ENCODE measurements at regions not wholly inside any gene's neighbourhood (a gene's known extent, or its start where the extent isn't known, plus 50 kb on each side); places are given as distances from the start of the nearest gene placed in this dataset.

DNA sequence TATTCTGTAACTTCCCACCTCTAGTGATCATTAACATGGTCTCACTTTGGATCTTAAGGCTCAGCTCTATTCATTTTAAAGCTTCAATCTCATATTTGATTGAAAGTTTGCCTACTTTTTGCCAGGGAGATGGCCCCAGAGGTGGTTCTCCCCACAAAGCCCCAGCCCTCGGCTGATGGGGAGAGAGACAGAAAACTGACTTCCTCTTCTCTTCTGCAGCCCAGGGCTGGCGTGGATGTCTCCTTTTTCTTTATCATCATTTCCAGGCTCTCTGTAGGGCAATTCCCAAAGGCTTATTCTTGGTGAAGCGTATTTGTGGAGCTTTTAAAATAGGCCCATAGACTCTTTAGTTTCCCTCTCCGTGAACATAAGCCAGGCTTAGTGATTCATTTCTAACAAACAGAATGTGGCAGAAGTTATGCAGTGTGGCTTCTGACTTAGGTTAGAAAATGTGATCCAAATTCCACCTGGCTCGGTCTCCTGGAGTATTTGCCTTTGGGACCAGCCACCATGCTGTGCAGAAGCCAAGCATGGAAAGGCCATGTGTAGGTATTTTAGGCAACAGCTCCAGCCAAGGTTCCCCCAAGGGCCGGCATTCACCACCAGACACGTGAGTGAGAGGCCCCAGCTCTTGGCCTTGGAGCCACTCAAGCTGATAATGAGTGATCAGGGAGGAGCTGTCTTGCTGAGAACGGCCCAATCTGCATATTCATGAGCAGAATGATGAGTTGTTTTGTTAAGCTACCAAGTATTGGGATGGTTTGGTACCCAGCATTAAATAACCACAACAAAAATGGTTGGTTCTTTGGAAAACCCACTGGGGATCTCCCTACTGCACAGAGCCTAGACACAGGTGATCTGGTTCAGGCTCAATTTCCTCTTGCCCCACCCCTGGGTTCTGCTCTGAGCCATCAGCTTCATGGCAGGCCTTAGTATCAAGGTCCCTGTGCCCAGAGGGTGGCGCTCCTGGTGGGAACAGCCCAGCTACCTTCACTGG, 353.2 kb upstream of the PROK2 start:
- Histone ChIP-seq H3K27ac (ENCODE audit: low read depth in 1 of 2, low read length in 2 of 2) (no peak overlapping the region), H3K4me3 (replicated peaks in 1 of 3; ENCODE audit: low read depth in 2 of 3, low read length in 3 of 3) (no peak overlapping the region), H4K20me1 (ENCODE audit: insufficient read depth, low read length) (no peaks in the 10 kb centered on the region), H3K9me3 (replicated peaks in 1 of 2; ENCODE audit: control insufficient read depth in 1 of 2, insufficient read depth in 1 of 2, low read length in 2 of 2) (peaks cover 10 to 23% of the 10 kb centered on the region in 2 donors), H3K4me2 (replicated peaks; ENCODE audit: extremely low read depth, low read length, poor library complexity, severe bottlenecking) (no peak overlapping the region), H3K36me3 (replicated peaks in 1 of 2; ENCODE audit: control insufficient read depth in 1 of 2, insufficient read depth in 2 of 2, low read length in 2 of 2) (no peaks in the 10 kb centered on the region), H2AFZ (ENCODE audit: insufficient read depth, low read depth, low read length, poor library complexity, severe bottlenecking) (no peak overlapping the region), H3K9ac (ENCODE audit: insufficient read depth, low read length, poor library complexity, severe bottlenecking) (no peak overlapping the region), H3K27me3 (ENCODE audit: control insufficient read depth in 2 of 2, insufficient read depth in 2 of 2, low read length in 2 of 2) (no peaks in the 10 kb centered on the region), H3K4me1 (ENCODE audit: control insufficient read depth in 1 of 2, insufficient read depth in 2 of 2, low read length in 2 of 2) (peaks cover 0 to 23% of the 10 kb centered on the region in 2 donors), H3K79me2 (ENCODE audit: insufficient read depth, low read length) (no peaks in the 10 kb centered on the region)
- H3K4me3 Mint-ChIP-seq: no peak overlapping the region
- intact Hi-C loops (cut with micrococcal nuclease): no loop called here
- WGBS (ENCODE audit: insufficient coverage): 95% methylated on average over 4 of the region's 9 CpGs
- peaks cover 0 to 2% of the 10 kb centered on the region in 2 donors for H3K36me3 Mint-ChIP-seq
- TF ChIP-seq, protein P1, sequence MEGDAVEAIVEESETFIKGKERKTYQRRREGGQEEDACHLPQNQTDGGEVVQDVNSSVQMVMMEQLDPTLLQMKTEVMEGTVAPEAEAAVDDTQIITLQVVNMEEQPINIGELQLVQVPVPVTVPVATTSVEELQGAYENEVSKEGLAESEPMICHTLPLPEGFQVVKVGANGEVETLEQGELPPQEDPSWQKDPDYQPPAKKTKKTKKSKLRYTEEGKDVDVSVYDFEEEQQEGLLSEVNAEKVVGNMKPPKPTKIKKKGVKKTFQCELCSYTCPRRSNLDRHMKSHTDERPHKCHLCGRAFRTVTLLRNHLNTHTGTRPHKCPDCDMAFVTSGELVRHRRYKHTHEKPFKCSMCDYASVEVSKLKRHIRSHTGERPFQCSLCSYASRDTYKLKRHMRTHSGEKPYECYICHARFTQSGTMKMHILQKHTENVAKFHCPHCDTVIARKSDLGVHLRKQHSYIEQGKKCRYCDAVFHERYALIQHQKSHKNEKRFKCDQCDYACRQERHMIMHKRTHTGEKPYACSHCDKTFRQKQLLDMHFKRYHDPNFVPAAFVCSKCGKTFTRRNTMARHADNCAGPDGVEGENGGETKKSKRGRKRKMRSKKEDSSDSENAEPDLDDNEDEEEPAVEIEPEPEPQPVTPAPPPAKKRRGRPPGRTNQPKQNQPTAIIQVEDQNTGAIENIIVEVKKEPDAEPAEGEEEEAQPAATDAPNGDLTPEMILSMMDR (IDR thresholded peaks at IDR 0.05): no peak
- peaks cover 17% of the 10 kb centered on the region for H3K4me1 Mint-ChIP-seq
- peaks cover 11 to 30% (median 17%) of the 10 kb centered on the region in 7 donors for H3K9me3 Mint-ChIP-seq
- no peak overlapping the region for H3K27ac Mint-ChIP-seq
- peaks cover 0 to 13% (median 3%) of the 10 kb centered on the region in 3 donors for H3K27me3 Mint-ChIP-seq (ENCODE audit: low read depth in 3 of 3)
- no peak for DNase-seq

DNA sequence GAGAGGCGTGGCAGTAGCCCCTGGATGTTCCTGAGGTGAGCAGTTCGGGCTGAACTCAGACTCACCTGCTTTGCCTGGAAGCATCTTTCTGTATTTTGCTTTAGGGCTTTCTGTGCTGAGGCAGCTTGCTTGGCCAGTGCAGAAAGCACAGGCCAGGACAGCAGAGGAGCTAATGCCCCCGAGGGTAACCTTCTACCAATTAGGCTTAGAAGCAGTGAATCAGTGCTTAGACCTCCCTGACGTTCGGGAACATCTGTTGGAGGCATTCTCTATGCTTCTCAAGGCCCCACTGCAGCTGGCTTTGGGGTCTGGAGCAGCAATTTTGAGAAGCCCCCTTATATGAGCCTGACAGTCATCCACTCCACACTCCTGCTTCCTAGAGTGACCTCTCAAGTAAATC, 350.7 kb upstream of the PROK2 start:
- peaks cover 5 to 22% (median 6%) of the 10 kb centered on the region in 7 donors for H3K9me3 Mint-ChIP-seq
- no peak overlapping the region for H3K4me3 Mint-ChIP-seq
- no peak for DNase-seq
- H3K36me3 Mint-ChIP-seq: peaks cover 0 to 2% of the 10 kb centered on the region in 2 donors
- Histone ChIP-seq H2AFZ (ENCODE audit: insufficient read depth, low read depth, low read length, poor library complexity, severe bottlenecking) (no peak overlapping the region), H3K36me3 (replicated peaks in 1 of 2; ENCODE audit: control insufficient read depth in 1 of 2, insufficient read depth in 2 of 2, low read length in 2 of 2) (no peaks in the 10 kb centered on the region), H3K9me3 (replicated peaks in 1 of 2; ENCODE audit: control insufficient read depth in 1 of 2, insufficient read depth in 1 of 2, low read length in 2 of 2) (peaks cover 4 to 11% of the 10 kb centered on the region in 2 donors), H3K4me1 (ENCODE audit: control insufficient read depth in 1 of 2, insufficient read depth in 2 of 2, low read length in 2 of 2) (no peaks in the 10 kb centered on the region), H3K27ac (ENCODE audit: low read depth in 1 of 2, low read length in 2 of 2) (no peak overlapping the region), H4K20me1 (ENCODE audit: insufficient read depth, low read length) (no peaks in the 10 kb centered on the region), H3K4me3 (replicated peaks in 1 of 3; ENCODE audit: low read depth in 2 of 3, low read length in 3 of 3) (no peak overlapping the region), H3K4me2 (replicated peaks; ENCODE audit: extremely low read depth, low read length, poor library complexity, severe bottlenecking) (no peak overlapping the region), H3K79me2 (ENCODE audit: insufficient read depth, low read length) (no peaks in the 10 kb centered on the region), H3K27me3 (ENCODE audit: control insufficient read depth in 2 of 2, insufficient read depth in 2 of 2, low read length in 2 of 2) (no peaks in the 10 kb centered on the region), H3K9ac (ENCODE audit: insufficient read depth, low read length, poor library complexity, severe bottlenecking) (no peak overlapping the region)
- whole genome bisulfite sequencing (ENCODE audit: insufficient coverage): 89% methylated on average over 5 of the region's 5 CpGs
- H3K27ac Mint-ChIP-seq: no peak overlapping the region
- TF ChIP-seq, protein P1 (IDR thresholded peaks at IDR 0.05): no peak
- peaks cover 0 to 13% (median 3%) of the 10 kb centered on the region in 3 donors for H3K27me3 Mint-ChIP-seq (ENCODE audit: low read depth in 3 of 3)
- H3K4me1 Mint-ChIP-seq: peaks cover 6% of the 10 kb centered on the region
- intact Hi-C loops (cut with micrococcal nuclease): no loop called here
